Fibroblast of skin of abdomen (primary cell): ENCODE measurements at regions not wholly inside any gene's neighbourhood (a gene's known extent, or its start where the extent isn't known, plus 50 kb on each side); places are given as distances from the start of the nearest gene placed in this dataset.

Experiments
- DNase-seq: peaks from one replicate; pipeline ENCODE4 v3.0.0-alpha.2; 2013

DNA sequence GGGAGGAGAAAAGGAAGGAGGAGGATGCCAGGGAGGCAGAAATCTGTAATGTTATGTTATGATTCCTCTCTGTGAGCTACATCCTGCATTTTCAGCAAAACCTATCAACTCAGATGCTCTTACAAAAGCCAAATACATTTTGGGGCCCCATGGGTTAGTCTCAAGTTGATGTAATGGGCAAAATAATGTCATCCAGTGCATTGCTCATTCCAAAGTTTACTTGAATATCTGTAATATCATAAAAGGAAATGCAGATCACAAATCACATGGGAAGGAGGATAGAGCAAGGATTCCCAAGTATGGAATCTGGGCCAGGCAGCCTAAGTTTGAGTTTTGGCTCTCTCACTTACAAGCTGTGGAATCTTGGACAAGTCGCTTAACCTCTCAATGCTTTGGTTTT lies 74.9 kb upstream of the SOD3 start:
- DNase-seq = no peak

DNA sequence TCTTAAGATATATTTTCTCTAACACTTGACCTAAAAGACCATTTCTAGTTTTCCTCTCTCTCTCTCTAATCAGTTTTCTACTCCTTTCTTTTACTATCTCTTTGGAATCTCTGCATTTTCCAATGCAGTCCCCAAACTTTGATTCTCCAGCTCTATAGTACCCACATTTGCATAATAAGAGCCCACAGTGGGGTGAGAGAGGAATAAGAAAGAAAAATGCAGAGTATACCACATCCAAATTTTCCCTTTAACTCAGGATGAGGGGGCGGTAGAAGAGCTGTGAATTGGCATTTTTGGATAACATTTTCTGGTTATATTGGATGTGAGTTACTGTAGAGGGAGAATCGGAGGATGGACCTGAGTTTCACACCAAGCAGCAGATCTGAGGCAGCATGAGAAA lies 74.4 kb upstream of the SOD3 start:
- DNase-seq = no peak

DNA sequence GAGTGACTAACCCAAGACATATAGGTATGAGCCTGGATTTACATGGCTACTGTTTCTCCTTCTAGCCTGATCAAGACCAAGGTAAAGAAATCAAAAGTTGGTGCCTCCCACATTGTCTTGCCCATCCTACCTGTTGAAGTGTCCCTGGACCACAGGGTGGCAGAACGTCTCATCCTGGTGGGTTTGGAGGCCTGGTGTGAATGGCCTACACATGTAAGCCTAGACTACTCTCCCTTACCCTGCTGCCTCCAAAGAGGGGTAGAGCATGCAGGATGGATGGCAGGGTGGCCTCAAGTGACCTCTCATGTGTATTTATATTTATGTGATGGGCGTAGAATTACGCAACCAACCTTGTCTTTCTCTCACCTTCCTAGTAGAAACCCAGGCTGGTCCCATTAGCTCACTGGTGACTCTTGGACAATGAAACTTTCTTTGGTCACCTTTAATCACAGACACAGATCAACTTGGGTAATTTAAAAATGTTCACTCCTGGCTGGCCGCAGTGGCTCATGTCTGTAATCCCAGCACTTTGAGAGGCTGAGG lies 73.3 kb upstream of the SOD3 start:
- DNase-seq = no peak

DNA sequence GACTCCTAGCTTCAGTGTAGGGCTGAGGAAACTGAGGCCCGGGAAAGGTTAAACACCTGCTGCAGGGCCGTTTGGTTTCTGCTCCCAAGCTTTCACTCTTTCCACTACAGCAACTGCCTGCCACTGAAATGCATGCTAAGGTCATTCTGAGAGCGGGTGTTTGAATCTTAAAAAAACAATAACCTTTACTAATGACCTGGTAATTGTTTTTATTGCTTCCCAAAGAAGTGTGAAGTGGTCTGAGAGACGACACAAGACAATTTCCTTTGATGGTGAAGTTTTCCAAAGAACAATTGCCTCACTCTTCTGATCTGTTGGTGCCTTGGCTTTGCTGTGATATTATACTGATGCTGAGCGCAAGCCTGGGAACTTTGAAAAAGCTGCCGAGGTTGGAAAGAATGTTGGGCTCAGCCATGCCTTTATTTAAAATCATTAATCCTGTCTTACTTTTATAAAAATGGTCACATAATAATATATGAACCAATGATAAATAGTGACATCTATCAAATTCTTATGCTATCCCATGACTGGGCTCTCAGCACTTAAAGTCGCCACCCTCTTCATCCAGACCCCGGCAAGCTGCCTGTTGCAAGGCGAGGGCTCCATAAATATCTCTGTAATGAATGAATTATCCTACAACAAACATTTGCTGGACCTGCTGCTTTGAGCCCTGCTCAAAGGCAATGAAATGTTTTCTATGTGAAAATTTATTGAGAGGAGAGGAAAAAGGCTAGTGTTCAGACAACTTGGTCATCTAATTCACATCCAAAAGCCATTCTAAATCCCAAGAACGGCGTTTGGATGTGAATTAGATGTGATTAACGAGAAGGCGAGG lies 67.8 kb upstream of the SOD3 start:
- no peak for DNase-seq

DNA sequence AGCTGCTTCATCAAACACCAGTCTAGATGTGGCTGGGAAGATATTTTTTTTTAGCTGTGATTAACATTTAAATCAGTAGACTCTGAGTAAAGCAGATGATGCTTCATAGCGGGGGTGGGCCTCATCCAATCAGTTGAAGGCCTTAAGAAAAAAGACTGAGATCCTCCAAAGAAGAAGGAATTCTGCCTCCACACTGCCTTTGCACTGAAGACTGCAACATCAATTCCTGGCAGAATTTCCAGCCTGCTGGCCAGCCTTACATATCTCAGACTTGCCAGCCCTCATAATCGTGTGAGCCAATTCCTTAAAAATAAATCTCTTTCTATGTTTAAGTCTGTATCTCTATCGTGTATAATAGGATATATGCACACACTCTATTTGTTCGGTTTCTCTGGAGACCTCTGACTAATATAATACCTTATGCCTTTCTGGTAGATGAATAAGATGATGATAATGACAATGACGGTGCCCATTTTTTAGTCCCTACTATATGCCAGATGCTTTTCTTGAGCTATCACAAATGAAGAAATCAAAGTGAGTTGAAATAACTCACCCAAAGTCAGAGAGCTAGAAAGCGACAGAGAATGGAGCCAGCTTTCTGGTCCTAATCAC lies 66.1 kb upstream of the SOD3 start:
- DNase-seq = no peak

DNA sequence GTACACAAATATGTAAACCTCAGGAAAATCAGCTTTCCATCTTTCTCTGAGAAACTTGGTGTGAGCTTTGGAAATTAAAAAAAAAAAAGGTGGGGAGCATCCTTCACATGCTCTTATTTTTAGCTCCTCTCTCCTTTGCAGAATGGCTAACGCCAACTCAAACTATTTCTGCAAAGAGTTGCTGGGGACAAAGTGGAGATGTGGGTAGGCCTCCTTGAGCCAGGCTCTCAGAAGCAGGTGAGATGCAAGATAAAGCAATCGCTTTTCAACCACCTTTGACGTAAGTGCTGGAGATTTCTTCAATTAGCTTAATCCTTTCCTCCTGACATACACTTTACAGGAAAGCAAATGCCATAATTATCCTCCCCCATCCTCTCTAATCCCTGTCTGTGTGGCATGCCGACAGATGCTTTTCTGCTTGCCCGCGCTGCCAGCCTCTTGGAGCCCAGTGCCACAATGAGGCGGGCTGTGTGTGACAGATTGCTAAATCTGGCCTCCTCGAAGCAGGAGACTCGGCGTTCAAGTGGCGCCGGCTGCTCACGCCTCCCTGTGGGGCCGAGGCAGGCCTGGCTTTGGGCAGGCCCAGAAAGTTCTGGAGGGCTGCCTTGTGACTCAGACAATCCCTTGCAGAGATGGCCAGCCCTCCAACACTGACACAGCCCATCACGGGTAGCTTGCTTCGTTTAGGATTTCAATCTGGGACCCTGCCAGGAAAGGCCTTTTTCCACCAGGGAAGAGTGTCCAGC lies 64.9 kb upstream of the SOD3 start:
- peak; percentile 45 for DNase-seq

DNA sequence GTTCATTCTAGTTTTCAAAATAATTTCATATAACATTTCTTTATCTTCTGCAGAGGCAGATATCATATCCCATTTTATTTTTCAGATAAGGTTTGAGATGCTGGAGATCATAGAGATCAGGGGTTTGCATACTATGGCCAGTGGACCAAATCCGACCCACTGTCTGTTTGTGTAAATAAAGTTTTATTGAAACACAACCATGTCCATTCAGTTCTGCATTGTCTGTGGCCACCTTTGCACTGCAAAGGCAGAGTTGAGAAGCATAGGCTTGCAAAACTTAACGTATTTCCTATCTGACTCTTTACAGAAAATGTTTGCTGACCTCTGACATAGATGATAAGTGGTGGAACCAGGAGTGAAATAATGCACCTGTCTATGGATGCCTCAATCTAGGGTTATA lies 63.9 kb upstream of the SOD3 start:
- no peak for DNase-seq

DNA sequence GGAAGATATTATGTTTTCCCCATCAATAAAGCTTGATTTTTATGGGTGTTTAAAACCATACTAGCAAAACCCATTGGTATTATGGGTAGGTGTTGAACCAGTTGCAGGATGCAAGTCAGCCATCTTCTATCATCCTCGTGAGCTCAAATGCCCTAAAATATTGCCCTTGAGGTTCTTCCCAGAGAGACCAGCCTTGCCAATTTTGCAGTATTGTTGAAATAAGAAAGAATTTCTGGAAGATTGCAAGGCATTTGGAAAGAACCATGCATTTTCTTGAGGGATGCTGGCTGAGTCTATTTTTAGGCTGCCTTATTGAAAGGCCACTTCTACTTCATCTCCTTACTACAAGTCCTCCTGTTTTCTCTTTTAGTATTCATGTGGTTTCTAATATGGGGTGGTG lies 60.9 kb upstream of the SOD3 start:
- no peak for DNase-seq

DNA sequence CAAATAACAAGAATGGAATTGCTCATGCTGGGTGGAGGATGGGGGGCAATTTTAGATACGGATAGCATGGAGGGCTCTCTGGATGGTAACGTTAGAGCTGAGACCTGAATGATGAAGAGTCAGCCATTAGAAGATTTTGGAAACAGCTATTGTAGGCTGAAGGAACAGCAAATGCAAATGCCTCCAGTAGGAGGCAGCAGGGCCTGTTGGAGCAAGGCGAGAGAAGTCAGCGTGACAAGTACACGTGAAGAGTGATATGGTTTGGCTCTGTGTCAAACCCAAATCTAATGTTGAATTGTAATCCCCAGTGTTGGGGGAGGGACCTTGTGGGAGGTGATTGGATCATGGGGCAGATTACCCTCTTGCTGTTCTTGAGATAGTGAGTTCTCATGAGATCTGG lies 59.3 kb upstream of the SOD3 start:
- DNase-seq = peak; percentile 14

DNA sequence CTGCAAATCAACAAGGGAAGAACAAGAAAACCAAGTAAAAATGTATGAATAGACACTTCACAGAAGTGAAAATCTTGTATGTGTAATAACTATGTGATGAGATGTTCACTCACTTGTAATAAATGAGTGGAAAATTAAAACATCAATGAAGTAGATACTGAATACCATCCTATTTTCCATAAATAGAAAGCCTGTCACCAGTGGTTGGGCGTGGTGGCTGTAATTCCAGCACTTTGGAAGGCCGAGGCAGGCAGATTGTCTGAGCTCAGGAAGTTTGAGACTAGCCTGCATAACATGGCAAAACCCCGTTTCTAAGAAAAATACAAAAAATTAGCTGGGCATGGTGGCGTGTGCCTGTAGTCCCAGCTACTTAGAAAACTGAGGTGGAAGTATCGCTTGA lies 53.5 kb upstream of the SOD3 start:
- DNase-seq = no peak

DNA sequence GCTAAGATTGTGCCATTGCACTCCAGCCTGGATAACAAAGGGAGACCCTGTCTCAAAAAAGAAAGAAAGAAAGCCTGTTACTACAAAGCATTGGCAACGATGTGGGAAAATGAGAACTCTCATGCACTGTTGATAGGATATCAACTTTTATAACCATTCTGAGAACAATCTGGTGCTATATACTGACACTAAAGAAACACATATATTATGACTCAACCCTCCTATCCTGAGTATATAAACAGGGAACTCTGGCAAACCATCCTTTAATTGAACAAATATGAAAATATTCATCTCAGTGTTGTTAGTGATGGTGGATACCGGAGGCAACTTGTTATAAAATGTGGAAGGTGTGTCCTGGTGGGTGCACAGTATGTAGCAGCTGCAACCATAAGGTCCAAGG lies 53.0 kb upstream of the SOD3 start:
- no peak for DNase-seq

DNA sequence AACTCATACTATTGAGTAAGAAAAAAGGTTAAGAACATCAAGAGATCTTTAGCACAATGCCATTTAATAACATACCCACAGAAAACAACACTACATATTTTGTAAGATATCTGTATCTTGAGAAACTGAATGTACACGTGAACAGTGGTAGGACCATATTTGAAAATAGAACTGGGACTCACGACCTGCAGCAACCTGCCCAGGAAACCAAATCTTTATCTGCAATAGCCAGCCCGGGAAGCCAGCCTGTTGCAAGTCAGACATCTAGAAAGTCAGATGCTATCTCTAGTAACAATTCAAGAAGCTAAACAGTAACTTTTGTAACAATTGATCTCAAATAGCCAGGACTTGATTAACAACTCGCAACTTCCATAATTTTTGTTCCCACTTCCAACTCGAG lies 52.6 kb upstream of the SOD3 start:
- DNase-seq = no peak

DNA sequence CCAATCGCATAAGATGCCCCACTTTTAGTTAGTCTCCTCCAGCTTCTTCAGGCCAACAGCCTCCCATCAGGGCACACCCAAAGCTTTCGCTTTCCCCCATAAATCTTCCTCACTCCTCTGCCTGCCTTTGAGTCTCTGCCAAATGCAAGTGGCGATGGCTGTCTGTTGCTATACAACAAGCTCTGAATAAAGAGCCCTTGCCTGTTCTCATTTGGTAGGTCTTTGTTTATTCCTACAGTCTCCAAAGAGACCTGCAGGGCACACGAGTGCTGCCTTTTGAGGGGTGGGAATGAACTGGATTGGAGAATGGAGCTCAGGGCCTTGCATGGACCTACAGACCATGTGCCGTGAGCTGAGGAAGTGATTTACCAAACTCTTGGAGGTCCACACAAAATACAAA lies 52.2 kb upstream of the SOD3 start:
- DNase-seq = no peak

DNA sequence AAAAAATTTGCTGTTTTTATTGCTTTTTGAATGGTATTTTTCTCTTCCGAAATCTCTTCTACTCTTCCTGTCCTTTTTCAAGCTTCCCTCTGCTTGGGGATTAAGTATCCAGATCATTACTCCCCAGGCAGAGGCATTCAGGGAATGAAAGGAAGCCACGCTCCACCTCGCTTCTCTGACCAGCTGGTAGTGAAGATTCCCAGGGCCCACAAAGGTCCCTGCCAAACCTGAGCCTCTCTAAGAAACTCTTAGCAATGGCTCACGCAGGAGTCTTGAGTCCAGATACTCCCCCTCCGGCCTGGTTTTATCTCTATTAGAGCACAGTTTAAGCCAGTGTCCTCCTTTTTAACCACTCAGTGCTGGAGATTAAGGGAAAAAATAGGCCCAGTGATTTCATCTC lies 51.4 kb upstream of the SOD3 start:
- DNase-seq = peak; percentile 15

DNA sequence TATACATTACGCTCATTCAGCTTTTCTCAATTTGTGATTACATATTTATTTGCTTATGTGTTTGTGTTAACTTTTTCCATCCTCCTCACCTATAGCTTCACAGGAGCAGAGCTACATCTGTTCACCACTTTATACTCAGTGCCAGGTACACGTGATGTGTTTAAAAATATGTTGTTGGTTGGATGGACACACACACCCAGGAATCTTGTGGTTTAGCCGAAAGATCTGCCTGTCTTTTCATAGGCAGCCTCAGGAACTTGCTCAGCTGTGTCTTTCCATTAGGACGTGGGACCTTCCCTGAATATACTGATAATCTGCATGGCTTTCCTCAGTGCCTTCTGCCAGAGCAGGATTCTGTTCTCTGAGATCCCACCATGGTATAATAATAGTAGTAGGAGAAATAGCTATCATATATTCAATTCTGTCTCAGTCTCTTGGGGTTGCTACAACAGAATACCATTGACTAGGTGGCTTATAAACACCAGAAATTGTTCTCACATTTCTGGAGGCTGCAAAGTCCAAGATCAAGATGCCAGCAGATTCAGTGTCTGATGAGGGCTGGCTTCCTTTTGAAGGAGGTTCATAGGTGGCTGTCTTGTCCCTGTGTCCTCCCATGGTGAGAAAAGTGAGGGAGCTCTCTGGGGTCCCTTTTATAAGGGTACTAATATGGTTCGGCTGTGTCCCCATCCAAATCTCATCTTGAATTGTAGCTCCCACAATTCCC lies 50.0 kb upstream of the SOD3 start:
- no peak for DNase-seq
